NOMO-1 treated with DMSO at 0.1 percent for 48 hours (cell line): ENCODE measurements at regions not wholly inside any gene's neighbourhood (a gene's known extent, or its start where the extent isn't known, plus 50 kb on each side); places are given as distances from the start of the nearest gene placed in this dataset.

Source experiments
- DNase-seq: peaks from one replicate; lab custom pipeline; 2025; ENCODE audit not compliant: unreplicated experiment; lab: John Stamatoyannopoulos, UW

GRCh38 chr2:234341306-234341985 lies 155.4 kb downstream of the ARL4C start:
- DNase-seq = no peak

GRCh38 chr2:234339501-234339900 lies 157.4 kb downstream of the ARL4C start:
- DNase-seq = no peak

GRCh38 chr2:234339011-234339410 lies 157.9 kb downstream of the ARL4C start:
- DNase-seq = no peak

GRCh38 chr2:234335661-234336228 lies 161.1 kb downstream of the ARL4C start:
- DNase-seq = no peak

- DNase-seq = no peak
Observed at GRCh38 chr2:234334756-234335155, 162.1 kb downstream of the ARL4C start.

GRCh38 chr2:234334151-234334550 lies 162.7 kb downstream of the ARL4C start:
- DNase-seq = no peak

GRCh38 chr2:234333168-234334130 lies 163.4 kb downstream of the ARL4C start:
- no peak for DNase-seq

- DNase-seq = no peak
Observed at GRCh38 chr2:234331966-234332365, 164.9 kb downstream of the ARL4C start.

GRCh38 chr2:234331566-234331965 lies 165.3 kb downstream of the ARL4C start:
- DNase-seq = no peak

GRCh38 chr2:234330902-234331301 lies 166.0 kb downstream of the ARL4C start:
- DNase-seq = no peak

GRCh38 chr2:234329202-234329960 lies 167.5 kb downstream of the ARL4C start:
- DNase-seq = no peak

- no peak for DNase-seq
Observed at GRCh38 chr2:234328444-234328990, 168.4 kb downstream of the ARL4C start.

GRCh38 chr2:234326694-234327093 lies 170.2 kb downstream of the ARL4C start:
- no peak for DNase-seq

GRCh38 chr2:234324116-234324515 lies 172.8 kb downstream of the ARL4C start:
- DNase-seq = peak; percentile 28

- DNase-seq = no peak
Observed at GRCh38 chr2:234322766-234323465, 174.0 kb downstream of the ARL4C start.

- no peak for DNase-seq
Observed at GRCh38 chr2:234320066-234320465, 176.8 kb downstream of the ARL4C start.

GRCh38 chr2:234318361-234318760 lies 178.5 kb downstream of the ARL4C start:
- peak; percentile 32 for DNase-seq

GRCh38 chr2:234313558-234313957 lies 183.3 kb downstream of the ARL4C start:
- no peak for DNase-seq

GRCh38 chr2:234310166-234310565 lies 186.7 kb downstream of the ARL4C start:
- no peak for DNase-seq

GRCh38 chr2:234309431-234309830 lies 187.4 kb downstream of the ARL4C start:
- DNase-seq = no peak
